IPS DF 6.9 (cell line): ENCODE measurements at regions not wholly inside any gene's neighbourhood (a gene's known extent, or its start where the extent isn't known, plus 50 kb on each side); places are given as distances from the start of the nearest gene placed in this dataset.

Source experiments
- DNase-seq: peaks from one replicate; pipeline ENCODE4 v3.0.0-alpha.2; 2013; ENCODE audit warnings: low read depth, low spot score
- H3K27ac ChIP-seq: one replicate; pipeline ENCODE4 v1.5.1; 2013; ENCODE audit warnings: low read length, control low read depth
- H3K27me3 ChIP-seq: 2 replicates; pipeline ENCODE4 v1.6.1; 2013; ENCODE audit warnings: mild to moderate bottlenecking, low read length; ENCODE audit not compliant: control insufficient read depth, insufficient read depth
- H3K36me3 ChIP-seq: 2 replicates; pipeline ENCODE4 v1.6.1; 2013; ENCODE audit warnings: low read length; ENCODE audit not compliant: control insufficient read depth, insufficient read depth
- H3K4me1 ChIP-seq: 2 replicates; pipeline ENCODE4 v1.6.1; 2013; ENCODE audit warnings: low read length; ENCODE audit not compliant: control insufficient read depth, insufficient read depth
- H3K4me3 ChIP-seq: 2 replicates; pipeline ENCODE4 v1.5.1; 2013; ENCODE audit warnings: mild to moderate bottlenecking, low read length
- H3K9me3 ChIP-seq: 2 replicates; pipeline ENCODE4 v1.6.1; 2013; ENCODE audit warnings: low read length, inconsistent platforms; ENCODE audit not compliant: control insufficient read depth, insufficient read depth
- WGBS: extraction: QIAGEN DNeasy Blood & Tissue Kit; methylation state at CpG from one replicate; pipeline ENCODE4 v1.1.7; 2013; ENCODE audit warnings: mixed read lengths, missing lambda C conversion rate; ENCODE audit not compliant: insufficient read length, insufficient coverage; 5-methylcytosine and 5-hydroxymethylcytosine counted together

DNA sequence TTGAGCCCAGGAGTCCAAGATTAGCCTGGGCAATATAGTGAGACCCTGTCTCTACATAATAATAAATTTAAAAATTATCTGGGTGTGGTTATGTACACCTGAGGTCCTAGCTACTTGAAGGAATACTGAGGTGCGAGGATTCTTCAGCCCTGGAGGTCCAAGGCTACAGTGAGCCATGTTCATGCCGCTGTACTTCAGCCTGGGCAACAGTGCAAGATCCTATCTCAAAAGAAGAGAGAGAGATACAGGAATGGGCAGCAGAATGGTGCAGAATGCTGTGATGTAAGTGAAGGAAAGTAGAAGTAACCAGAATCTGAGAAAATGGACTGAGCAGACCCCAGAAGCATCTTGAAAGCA lies 62.7 kb upstream of the EXOC4 start:
- no peak for DNase-seq
- no peak overlapping the region for H3K4me3 ChIP-seq
- no peaks in the 10 kb centered on the region for H3K27me3 ChIP-seq
- no peaks in the 10 kb centered on the region for H3K9me3 ChIP-seq
- 0 out of 2 replicates have a peak, but pooled peaks cover 2% of the 10 kb centered on the region for H3K4me1 ChIP-seq
- no CpG with 5 or more reads among the region's 2 CpGs for WGBS
- H3K27ac ChIP-seq: no peak overlapping the region
- no peaks in the 10 kb centered on the region for H3K36me3 ChIP-seq

DNA sequence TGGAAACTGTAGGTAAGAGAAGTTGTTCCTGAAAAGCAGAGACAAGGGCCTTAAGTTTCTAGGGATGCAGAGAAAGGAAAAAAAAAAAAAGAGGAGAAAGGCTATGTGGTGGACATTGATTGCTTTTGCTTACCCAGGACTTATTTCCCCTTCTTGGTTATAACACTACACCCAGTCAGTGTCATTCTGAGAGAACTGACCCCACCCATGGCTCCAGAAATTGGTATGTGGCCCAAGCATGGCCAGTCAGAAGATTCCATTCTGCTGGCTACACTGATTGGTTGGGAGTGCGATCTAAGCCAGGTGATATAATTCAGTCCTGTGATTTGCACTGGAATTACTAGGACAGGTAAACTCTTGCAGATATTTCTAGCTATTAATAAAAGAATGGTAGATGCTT lies 62.2 kb upstream of the EXOC4 start:
- DNase-seq: no peak
- WGBS: no CpG with 5 or more reads among the region's 1 CpG
- H3K36me3 ChIP-seq: no peaks in the 10 kb centered on the region
- H3K4me1 ChIP-seq: 0 out of 2 replicates have a peak, but pooled peaks cover 2% of the 10 kb centered on the region
- H3K27ac ChIP-seq: no peak overlapping the region
- no peak overlapping the region for H3K4me3 ChIP-seq
- no peaks in the 10 kb centered on the region for H3K27me3 ChIP-seq
- H3K9me3 ChIP-seq: no peaks in the 10 kb centered on the region

DNA sequence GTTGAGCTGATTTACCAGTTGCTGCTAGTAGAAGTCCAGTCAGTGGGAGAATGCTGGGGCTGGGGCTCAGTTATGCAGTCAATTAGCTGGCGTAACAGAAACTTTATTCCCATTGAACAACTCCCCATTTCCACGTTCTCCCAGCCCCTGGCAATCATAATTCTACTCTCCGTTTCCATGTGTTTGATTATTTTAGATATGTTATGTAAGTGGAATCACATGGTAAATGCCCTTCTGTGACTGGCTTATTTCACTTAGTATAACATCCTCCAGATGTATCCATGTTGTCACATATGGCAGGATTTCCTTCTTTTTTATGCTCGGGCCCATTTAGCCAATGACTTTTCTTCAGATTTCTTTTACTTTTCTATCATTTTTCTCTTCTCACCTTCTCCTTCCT lies 61.1 kb upstream of the EXOC4 start:
- DNase-seq: no peak
- H3K27ac ChIP-seq: no peak overlapping the region

DNA sequence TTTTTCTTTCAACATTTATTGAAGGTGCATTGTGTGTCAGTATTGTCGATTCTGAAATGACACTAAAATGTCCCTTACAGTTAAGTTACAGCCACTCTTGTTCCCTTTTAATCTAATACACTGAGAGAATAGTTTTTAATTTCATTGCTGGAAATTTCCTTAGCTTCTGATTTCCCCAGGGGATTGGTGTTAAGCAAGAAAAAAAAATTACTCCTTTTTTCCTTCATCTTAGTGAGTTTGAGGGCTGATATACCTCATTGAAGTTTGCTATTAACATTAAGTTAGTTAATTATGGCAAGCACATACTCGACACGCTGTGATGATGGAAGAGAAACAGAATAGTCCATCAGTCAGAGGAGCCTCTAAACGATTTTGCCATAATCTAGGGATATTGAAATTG lies 57.0 kb upstream of the EXOC4 start:
- H3K4me1 ChIP-seq: peaks cover 8% of the 10 kb centered on the region
- H3K4me3 ChIP-seq: no peak overlapping the region
- no CpG with 5 or more reads among the region's 4 CpGs for WGBS
- H3K27ac ChIP-seq: no peak overlapping the region
- H3K36me3 ChIP-seq: no peaks in the 10 kb centered on the region
- no peaks in the 10 kb centered on the region for H3K27me3 ChIP-seq
- DNase-seq: no peak
- no peaks in the 10 kb centered on the region for H3K9me3 ChIP-seq

More for the DNA sequence above, 61.1 kb upstream of the EXOC4 start:
- Histone ChIP-seq H3K4me3 (no peak overlapping the region), H3K27me3 (no peaks in the 10 kb centered on the region), H3K9me3 (no peaks in the 10 kb centered on the region), H3K36me3 (no peaks in the 10 kb centered on the region), H3K4me1 (peaks cover 4% of the 10 kb centered on the region; the same call in 1 of the 2 replicates)
- WGBS: no CpG with 5 or more reads among the region's 4 CpGs

DNA sequence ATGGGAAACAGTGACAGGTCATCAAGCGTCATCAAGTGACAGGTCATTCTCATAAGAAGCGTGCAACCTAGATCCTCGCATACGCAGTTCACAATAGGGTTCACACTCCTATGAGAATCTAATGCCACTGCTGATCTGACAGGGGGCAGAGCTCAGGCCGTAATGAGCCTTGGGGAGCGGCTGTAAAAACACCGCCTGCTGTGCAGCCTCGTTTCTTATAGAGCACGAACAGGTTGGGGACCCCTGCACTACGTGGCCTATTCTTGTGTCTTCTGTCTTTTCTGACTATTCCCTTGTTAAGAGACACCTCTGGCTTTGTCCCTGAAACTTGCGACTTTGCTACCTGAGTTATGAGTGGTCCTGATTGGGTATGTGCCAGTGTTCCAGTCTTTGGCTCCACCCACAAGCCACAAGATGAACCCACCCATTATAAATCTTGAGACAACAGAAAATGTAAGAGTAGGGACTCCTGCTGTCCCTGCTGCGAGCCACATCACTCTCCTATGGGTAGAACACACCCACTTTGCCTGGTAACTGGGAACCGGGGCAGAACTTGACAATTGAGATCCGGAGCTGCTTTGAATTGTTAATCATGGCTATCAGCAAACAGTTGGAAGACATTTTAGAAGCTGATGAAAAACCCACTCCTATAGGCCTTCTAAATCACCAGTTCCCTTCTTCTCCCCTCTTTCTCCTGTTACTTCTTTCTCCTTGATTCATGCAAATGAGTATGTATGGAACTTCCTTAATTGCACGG lies 55.8 kb upstream of the EXOC4 start:
- H3K27ac ChIP-seq: peak overlapping the region; percentile 57
- peak; percentile 84 for DNase-seq
- no peaks in the 10 kb centered on the region for H3K27me3 ChIP-seq
- H3K36me3 ChIP-seq: no peaks in the 10 kb centered on the region
- H3K4me3 ChIP-seq: no peak overlapping the region
- H3K4me1 ChIP-seq: peaks cover 8% of the 10 kb centered on the region
- H3K9me3 ChIP-seq: no peaks in the 10 kb centered on the region
- no CpG with 5 or more reads among the region's 15 CpGs for WGBS

DNA sequence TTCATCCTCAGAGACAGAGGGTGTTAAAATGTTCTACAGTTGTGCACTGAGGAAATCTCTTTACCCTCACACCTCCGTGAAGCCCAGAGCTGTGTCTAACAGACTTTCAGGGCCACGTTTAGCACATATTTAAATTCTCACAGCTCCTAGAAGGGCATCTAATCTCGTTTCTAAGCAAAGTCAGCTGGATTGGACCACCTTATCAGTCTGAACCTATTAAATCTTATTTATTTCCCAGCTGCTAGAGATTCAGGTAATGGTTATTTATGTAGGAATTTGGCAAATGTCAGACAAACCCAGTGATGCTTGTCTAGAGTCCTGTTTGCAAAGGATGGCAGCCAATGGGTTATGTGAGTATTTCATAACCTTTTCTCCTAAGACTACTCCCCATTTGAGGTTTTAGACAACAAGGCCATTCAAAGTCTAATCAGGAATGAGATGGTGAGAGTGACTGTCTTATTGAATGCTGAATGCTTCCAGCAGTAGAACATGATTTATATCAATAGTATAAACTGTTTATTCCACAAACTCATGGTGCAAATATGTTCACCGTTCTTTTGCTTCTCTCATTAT lies 54.8 kb upstream of the EXOC4 start:
- H3K27ac ChIP-seq: peak overlapping the region; percentile 57
- no peaks in the 10 kb centered on the region for H3K36me3 ChIP-seq
- whole genome bisulfite sequencing: no CpG with 5 or more reads among the region's 4 CpGs
- H3K4me3 ChIP-seq: no peak overlapping the region
- H3K4me1 ChIP-seq: peaks cover 8% of the 10 kb centered on the region
- no peak for DNase-seq
- no peaks in the 10 kb centered on the region for H3K9me3 ChIP-seq
- no peaks in the 10 kb centered on the region for H3K27me3 ChIP-seq

DNA sequence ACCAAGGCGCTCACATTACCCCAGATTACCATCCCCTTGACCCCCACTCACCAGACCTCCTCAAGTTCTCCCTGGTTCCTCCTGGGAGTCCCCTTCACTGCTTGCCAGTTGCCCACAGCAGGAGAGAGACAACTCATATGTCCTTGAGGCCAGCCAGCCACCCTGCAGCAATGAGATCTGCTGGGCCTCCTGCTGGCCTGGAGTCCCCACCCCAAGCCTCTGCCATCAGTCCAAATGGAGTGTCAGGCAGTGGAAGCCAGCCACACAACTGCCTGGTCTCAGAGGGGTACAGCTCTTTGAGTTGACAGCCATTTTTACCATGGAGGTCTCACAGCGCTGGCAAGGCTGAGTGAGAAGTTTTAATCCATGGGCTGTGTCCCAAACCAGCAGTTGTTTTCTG lies 53.0 kb upstream of the EXOC4 start:
- no peak for DNase-seq
- Histone ChIP-seq H3K27ac (no peak overlapping the region), H3K36me3 (no peaks in the 10 kb centered on the region), H3K9me3 (no peaks in the 10 kb centered on the region), H3K27me3 (no peaks in the 10 kb centered on the region), H3K4me3 (no peak overlapping the region), H3K4me1 (peaks cover 8% of the 10 kb centered on the region)
- WGBS: no CpG with 5 or more reads among the region's 2 CpGs

DNA sequence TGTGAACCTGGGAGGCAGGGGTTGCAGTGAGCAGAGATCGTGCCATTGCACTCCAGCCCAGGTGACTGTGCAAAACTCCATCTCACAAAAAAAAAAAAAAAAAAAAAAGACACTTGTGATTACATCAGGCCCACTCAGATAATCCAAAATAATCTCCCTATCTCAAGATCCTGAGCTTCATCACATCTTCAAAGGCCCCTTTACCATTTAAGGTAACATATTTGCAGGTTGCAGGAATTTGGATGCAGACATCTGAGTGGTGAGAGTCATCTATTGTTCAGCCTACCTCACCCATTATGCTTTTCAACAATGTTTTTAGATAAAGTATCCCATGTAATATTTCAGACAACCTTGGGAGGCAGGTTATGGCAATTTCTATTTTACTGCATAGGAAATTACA lies 51.4 kb upstream of the EXOC4 start:
- no peaks in the 10 kb centered on the region for H3K9me3 ChIP-seq
- H3K27ac ChIP-seq: no peak overlapping the region
- no CpG with 5 or more reads among the region's 1 CpG for WGBS
- no peak overlapping the region for H3K4me3 ChIP-seq
- H3K27me3 ChIP-seq: no peaks in the 10 kb centered on the region
- no peak for DNase-seq
- H3K36me3 ChIP-seq: no peaks in the 10 kb centered on the region
- peaks cover 8% of the 10 kb centered on the region for H3K4me1 ChIP-seq

DNA sequence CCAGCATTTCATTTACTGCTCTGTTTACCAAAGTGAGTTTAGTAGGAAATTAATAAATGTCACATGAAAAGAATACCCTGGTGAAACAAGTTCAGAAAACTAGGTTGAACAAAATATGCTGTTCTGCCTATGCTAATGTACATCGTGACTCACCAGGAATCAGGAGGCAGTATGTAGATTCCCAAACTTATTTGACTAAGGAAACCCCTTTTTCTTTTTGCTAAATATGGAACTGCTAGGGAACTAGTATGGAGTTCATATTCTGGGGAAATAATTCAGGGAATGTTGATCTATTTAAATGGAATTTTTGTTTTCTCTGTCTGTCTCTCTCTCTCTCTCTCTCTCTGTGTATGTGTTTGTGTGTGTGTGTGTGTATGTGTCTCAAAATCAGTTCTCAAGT lies 49.9 kb upstream of the EXOC4 start:
- peaks cover under 1% of the 10 kb centered on the region; the same call in 1 of the 2 replicates for H3K4me1 ChIP-seq

More for the DNA sequence above, 49.9 kb upstream of the EXOC4 start:
- no peak overlapping the region for H3K27ac ChIP-seq
- no peak overlapping the region for H3K4me3 ChIP-seq
- H3K27me3 ChIP-seq: no peaks in the 10 kb centered on the region
- no peaks in the 10 kb centered on the region for H3K9me3 ChIP-seq
- WGBS: no CpG with 5 or more reads among the region's 1 CpG
- no peak for DNase-seq
- no peaks in the 10 kb centered on the region for H3K36me3 ChIP-seq
